ENCODE measurements at regions not wholly inside any gene's neighbourhood (a gene's known extent, or its start where the extent isn't known, plus 50 kb on each side); places are given as distances from the start of the nearest gene placed in this dataset.

- TF ChIP-seq CTCF (IDR thresholded peaks at IDR 0.05), result no peak
- TF ChIP-seq POLR2A (IDR thresholded peaks at IDR 0.05), result no peak
These were observed 134.0 kb upstream of the HCRTR2 start for GRCh38 chr6:55040102-55040848.
